ENCODE measurements at regions not wholly inside any gene's neighbourhood (a gene's known extent, or its start where the extent isn't known, plus 50 kb on each side); places are given as distances from the start of the nearest gene placed in this dataset.

DNA sequence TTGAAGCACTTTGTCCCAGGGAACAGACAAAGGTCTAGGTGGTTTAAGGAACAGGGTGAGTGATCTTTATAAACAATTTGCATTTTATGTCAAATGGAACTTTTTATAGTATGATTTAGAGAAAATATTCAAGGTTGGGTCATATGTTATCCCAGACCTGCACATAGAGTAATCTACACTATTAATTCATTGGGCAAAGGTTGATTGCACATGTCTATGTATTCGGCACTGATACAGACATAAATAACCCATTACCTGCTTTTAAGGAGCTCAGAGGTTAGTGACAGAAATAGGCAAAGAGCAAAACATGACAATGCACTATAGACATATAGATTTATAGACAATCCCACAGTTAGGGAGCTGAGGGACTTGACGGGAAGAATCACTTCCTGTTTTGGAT lies 141.5 kb upstream of the UBASH3B start:
- no peak for DNase-seq (ENCODE audit: low read depth)
- H2AFZ ChIP-seq (ENCODE audit: low read depth, low read length), result no peak overlapping the region
- H3K4me3 ChIP-seq (ENCODE audit: insufficient read depth, low read depth, low read length), result no peak overlapping the region
- no peak overlapping the region for H3K4me2 ChIP-seq (ENCODE audit: low read length)
- Mint-ChIP-seq H3K9me3 (ENCODE audit: unreplicated experiment) (no peaks in the 10 kb centered on the region), H3K4me3 (ENCODE audit: unreplicated experiment) (no peak overlapping the region), H3K36me3 (ENCODE audit: low read depth, unreplicated experiment) (no peaks in the 10 kb centered on the region), H3K4me1 (ENCODE audit: low read depth, unreplicated experiment) (no peaks in the 10 kb centered on the region), H3K27me3 (ENCODE audit: low read depth, unreplicated experiment) (peaks cover 2% of the 10 kb centered on the region), H3K27ac (ENCODE audit: unreplicated experiment) (no peak overlapping the region)
- peaks cover 8% of the 10 kb centered on the region for H3K27me3 ChIP-seq (ENCODE audit: insufficient read depth, low read length)
- no peaks in the 10 kb centered on the region for H3K9me3 ChIP-seq (ENCODE audit: insufficient read depth, low read depth, low read length)
- no peak for FAIRE-seq
- no peaks in the 10 kb centered on the region for H3K36me3 ChIP-seq (ENCODE audit: insufficient read depth, low read length)
- no peaks in the 10 kb centered on the region for H4K20me1 ChIP-seq (ENCODE audit: insufficient read depth, low read length)
- no peaks in the 10 kb centered on the region for H3K79me2 ChIP-seq (ENCODE audit: insufficient read depth, low read length)
- TF ChIP-seq EZH2 (IDR thresholded peaks at IDR 0.05; ENCODE audit: insufficient read depth, low read length), result no peak
- TF ChIP-seq, protein P1, sequence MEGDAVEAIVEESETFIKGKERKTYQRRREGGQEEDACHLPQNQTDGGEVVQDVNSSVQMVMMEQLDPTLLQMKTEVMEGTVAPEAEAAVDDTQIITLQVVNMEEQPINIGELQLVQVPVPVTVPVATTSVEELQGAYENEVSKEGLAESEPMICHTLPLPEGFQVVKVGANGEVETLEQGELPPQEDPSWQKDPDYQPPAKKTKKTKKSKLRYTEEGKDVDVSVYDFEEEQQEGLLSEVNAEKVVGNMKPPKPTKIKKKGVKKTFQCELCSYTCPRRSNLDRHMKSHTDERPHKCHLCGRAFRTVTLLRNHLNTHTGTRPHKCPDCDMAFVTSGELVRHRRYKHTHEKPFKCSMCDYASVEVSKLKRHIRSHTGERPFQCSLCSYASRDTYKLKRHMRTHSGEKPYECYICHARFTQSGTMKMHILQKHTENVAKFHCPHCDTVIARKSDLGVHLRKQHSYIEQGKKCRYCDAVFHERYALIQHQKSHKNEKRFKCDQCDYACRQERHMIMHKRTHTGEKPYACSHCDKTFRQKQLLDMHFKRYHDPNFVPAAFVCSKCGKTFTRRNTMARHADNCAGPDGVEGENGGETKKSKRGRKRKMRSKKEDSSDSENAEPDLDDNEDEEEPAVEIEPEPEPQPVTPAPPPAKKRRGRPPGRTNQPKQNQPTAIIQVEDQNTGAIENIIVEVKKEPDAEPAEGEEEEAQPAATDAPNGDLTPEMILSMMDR (IDR thresholded peaks at IDR 0.05; ENCODE audit: insufficient read depth, low read depth, low read length), result no peak
- H3K9ac ChIP-seq (ENCODE audit: low read length), result no peak overlapping the region
- no peak overlapping the region for H3K27ac ChIP-seq (ENCODE audit: low read depth, low read length)
- no peaks in the 10 kb centered on the region for H3K4me1 ChIP-seq (ENCODE audit: insufficient read depth, low read length)

DNA sequence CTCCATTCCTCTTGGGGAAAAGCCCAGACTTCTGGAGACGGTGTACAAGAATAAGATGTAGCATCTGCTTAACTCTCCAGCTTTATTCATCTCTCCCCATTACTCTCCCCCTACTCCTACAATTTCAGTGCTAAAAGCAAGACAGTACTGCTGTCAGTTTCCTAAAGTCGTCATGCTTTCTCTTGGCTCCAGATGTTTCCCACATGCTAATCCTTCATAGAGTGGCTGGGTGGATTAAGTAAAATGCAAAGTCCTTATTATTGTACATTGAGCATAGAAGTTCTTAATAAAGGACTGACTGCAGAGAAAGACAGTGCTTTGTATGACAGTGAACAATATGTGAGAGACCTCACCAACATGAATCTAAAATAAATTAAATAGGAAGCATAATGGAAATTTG lies 142.2 kb upstream of the UBASH3B start:
- Histone ChIP-seq H3K36me3 (ENCODE audit: insufficient read depth, low read length) (no peaks in the 10 kb centered on the region), H3K27me3 (ENCODE audit: insufficient read depth, low read length) (peaks cover 8% of the 10 kb centered on the region), H3K27ac (ENCODE audit: low read depth, low read length) (no peak overlapping the region), H3K9me3 (ENCODE audit: insufficient read depth, low read depth, low read length) (no peaks in the 10 kb centered on the region), H3K4me1 (ENCODE audit: insufficient read depth, low read length) (no peaks in the 10 kb centered on the region), H3K4me3 (ENCODE audit: insufficient read depth, low read depth, low read length) (no peak overlapping the region), H4K20me1 (ENCODE audit: insufficient read depth, low read length) (no peaks in the 10 kb centered on the region), H2AFZ (ENCODE audit: low read depth, low read length) (no peak overlapping the region), H3K4me2 (ENCODE audit: low read length) (no peak overlapping the region), H3K79me2 (ENCODE audit: insufficient read depth, low read length) (no peaks in the 10 kb centered on the region), H3K9ac (ENCODE audit: low read length) (no peak overlapping the region)
- H3K27me3 Mint-ChIP-seq (ENCODE audit: low read depth, unreplicated experiment), result no peaks in the 10 kb centered on the region
- no peaks in the 10 kb centered on the region for H3K36me3 Mint-ChIP-seq (ENCODE audit: low read depth, unreplicated experiment)
- H3K9me3 Mint-ChIP-seq (ENCODE audit: unreplicated experiment), result no peaks in the 10 kb centered on the region
- no peaks in the 10 kb centered on the region for H3K4me1 Mint-ChIP-seq (ENCODE audit: low read depth, unreplicated experiment)
- H3K27ac Mint-ChIP-seq (ENCODE audit: unreplicated experiment), result no peak overlapping the region
- DNase-seq (ENCODE audit: low read depth), result no peak
- no peak for FAIRE-seq
- no peak overlapping the region for H3K4me3 Mint-ChIP-seq (ENCODE audit: unreplicated experiment)
- no peak for TF ChIP-seq EZH2 (IDR thresholded peaks at IDR 0.05; ENCODE audit: insufficient read depth, low read length)
- TF ChIP-seq, protein P1 (IDR thresholded peaks at IDR 0.05; ENCODE audit: insufficient read depth, low read depth, low read length), result no peak

DNA sequence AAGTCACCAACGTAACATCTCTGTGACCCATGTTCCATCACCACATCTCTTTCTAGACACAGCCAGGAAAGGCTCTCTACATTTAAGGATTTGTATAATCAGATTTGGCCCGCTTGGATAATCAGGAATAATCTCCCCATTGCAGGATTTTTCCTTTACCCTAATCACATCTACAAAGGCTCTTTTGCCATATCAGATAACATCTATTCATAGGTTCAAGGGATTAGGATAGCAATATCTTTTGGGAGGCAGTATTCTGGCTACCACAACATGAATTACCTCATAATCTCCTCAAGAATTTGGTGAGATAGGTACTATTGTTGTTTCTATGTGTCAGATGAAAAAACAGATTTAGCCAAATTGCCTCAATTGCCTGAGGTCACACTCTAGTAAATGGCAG lies 142.8 kb upstream of the UBASH3B start:
- H4K20me1 ChIP-seq (ENCODE audit: insufficient read depth, low read length), result no peaks in the 10 kb centered on the region
- FAIRE-seq (no peak), DNase-seq (ENCODE audit: low read depth) (no peak)
- H3K36me3 Mint-ChIP-seq (ENCODE audit: low read depth, unreplicated experiment), result no peaks in the 10 kb centered on the region
- no peaks in the 10 kb centered on the region for H3K4me1 Mint-ChIP-seq (ENCODE audit: low read depth, unreplicated experiment)
- H3K79me2 ChIP-seq (ENCODE audit: insufficient read depth, low read length), result no peaks in the 10 kb centered on the region
- no peak overlapping the region for H3K9ac ChIP-seq (ENCODE audit: low read length)
- H3K27ac ChIP-seq (ENCODE audit: low read depth, low read length), result no peak overlapping the region
- TF ChIP-seq EZH2 (IDR thresholded peaks at IDR 0.05; ENCODE audit: insufficient read depth, low read length), result no peak
- TF ChIP-seq, protein P1 (IDR thresholded peaks at IDR 0.05; ENCODE audit: insufficient read depth, low read depth, low read length), result no peak
- no peak overlapping the region for H3K4me3 ChIP-seq (ENCODE audit: insufficient read depth, low read depth, low read length)
- H3K36me3 ChIP-seq (ENCODE audit: insufficient read depth, low read length), result no peaks in the 10 kb centered on the region
- H3K4me3 Mint-ChIP-seq (ENCODE audit: unreplicated experiment), result no peak overlapping the region
- no peaks in the 10 kb centered on the region for H3K9me3 ChIP-seq (ENCODE audit: insufficient read depth, low read depth, low read length)
- no peaks in the 10 kb centered on the region for H3K9me3 Mint-ChIP-seq (ENCODE audit: unreplicated experiment)
- no peak overlapping the region for H3K27ac Mint-ChIP-seq (ENCODE audit: unreplicated experiment)
- H2AFZ ChIP-seq (ENCODE audit: low read depth, low read length), result no peak overlapping the region
- no peaks in the 10 kb centered on the region for H3K27me3 Mint-ChIP-seq (ENCODE audit: low read depth, unreplicated experiment)
- no peaks in the 10 kb centered on the region for H3K4me1 ChIP-seq (ENCODE audit: insufficient read depth, low read length)
- peaks cover 8% of the 10 kb centered on the region for H3K27me3 ChIP-seq (ENCODE audit: insufficient read depth, low read length)
- H3K4me2 ChIP-seq (ENCODE audit: low read length), result no peak overlapping the region

All from astrocyte (in vitro differentiated cells and primary cell).